Daoy (cell line): ENCODE measurements at regions not wholly inside any gene's neighbourhood (a gene's known extent, or its start where the extent isn't known, plus 50 kb on each side); places are given as distances from the start of the nearest gene placed in this dataset.
"Not testable (repeated sequence)": the region's sequence is repeated elsewhere in the genome, so short reads cannot be mapped to it uniquely, and the experiment has no call there.

Source experiments
- DNase-seq: peaks from one replicate; pipeline ENCODE4 v3.0.0-alpha.2; 2015; ENCODE audit warnings: low read depth

DNA sequence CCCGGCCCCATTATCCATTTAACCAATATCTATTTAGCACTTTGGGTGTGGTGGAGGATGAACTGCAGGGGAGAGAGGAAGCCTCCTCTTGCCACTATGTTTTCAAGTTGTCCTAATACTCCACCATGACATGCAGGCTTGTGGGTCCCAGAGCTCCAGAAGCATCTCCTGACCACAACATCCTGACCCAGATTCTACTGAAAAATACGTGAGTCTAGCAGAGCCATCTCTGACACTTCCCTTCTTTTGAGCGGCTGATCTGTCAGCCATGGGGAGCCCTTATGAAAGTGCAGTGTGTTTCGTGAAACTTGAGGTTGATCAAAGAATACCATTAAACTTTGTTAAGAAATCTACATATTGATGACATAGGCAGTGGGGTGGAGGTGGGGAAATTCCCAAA is 126.6 kb downstream of the UNC93B1 start:
- DNase-seq, result not testable (repeated sequence)

DNA sequence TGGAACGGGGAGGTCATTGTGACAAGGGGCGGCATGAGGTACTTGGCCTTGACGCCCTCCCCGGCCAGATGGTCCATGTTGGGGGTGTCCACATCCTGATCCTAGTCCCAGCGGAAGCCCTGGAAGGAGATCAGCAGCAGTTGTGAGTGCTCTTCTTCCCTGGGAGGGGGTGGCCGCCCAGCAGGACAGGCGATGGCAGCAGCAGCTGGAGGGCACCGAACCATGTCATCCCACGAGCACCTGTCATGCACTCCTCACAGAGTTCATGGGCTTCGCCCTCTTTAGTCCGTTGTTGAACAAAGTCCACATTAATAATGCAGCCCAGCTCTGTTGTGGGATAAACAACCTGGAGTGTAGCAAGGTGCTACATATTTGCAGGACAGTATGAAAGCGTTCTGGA is 130.7 kb downstream of the UNC93B1 start:
- not testable (repeated sequence) for DNase-seq

DNA sequence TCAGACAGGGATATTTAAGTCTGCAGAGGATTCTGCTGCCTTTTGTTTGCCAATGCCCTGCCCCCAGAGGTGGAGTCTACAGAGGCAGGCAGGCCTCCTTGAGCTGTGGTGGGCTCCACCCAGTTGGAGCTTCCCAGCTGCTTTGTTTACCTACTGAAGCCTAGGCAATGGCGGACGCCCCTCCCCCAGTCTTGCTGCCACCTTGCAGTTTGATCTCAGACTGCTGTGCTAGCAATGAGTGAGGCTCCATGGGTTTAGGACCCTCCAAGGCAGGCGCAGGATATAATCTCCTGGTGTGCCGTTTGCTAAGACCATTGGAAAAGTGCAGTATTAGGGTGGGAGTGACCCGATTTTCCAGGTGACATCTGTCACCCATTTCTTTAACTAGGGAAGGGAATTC is 132.7 kb downstream of the UNC93B1 start:
- DNase-seq, result not testable (repeated sequence)

GRCh38 chr11:67862896-67863295 is 141.0 kb downstream of the UNC93B1 start:
- not testable (repeated sequence) for DNase-seq

GRCh38 chr11:67859513-67860161 is 144.3 kb downstream of the UNC93B1 start:
- not testable (repeated sequence) for DNase-seq

GRCh38 chr11:67850747-67851146 is 153.2 kb downstream of the UNC93B1 start:
- not testable (repeated sequence) for DNase-seq

DNA sequence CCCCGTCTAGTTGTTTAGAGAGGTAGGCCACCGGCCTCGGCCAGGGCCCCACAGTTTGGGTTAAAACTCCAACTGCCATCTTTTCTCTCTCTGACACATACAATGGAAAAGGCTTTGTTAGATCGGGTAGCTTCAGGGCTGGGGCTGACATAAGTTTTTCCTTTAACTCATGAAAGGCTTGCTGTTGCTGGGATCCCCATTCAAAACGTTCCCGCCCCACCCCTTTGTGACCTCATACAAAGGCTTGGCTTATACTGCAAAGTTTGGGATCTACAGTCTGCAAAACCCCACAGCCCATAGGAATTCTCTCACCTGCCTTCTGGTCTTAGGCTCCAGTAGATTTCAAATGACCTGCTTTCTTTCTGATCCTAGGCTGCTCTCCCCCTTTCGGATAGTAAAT is 154.1 kb downstream of the UNC93B1 start:
- DNase-seq, result not testable (repeated sequence)

- DNase-seq, result not testable (repeated sequence)
Measured at GRCh38 chr11:67847896-67848875, 155.7 kb downstream of the UNC93B1 start.

DNA sequence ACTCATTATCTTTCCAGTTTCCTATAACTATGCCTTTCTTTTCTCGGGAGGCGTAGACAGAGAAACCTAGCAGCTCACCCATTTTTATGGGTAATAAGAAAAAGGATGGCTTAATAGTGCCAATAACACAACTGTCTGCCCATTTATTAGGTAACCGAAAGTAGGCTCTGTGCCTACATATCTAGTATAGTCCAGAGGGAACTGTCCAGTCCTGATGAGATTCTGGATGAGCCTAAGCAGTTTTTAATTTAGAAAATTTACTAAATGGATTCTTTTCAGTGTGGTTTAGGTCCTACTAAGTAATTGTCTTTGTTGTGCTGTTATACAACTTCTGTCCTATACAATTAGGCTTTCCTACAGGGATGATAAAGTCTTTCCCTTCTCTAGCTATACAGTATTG is 157.6 kb downstream of the UNC93B1 start:
- DNase-seq, result not testable (repeated sequence)

DNA sequence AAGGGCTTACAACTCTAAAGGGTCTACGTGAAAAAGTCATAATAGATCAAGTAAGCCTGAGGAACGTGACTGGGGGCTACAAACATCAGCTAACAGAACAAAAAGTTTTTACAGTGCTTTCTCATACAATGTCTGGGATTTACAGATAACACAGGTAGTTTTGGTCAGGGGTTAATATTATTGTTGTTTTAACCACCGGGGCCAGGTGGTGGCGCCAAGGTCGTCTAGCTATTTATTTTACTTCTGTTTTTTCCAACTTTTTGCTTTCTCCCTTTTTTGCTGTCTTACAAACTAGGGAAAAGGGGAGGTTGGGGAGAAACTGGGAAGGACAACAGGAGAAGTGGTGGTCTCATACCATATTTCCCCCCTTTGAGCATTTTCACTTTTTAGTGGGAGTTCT is 158.6 kb downstream of the UNC93B1 start:
- DNase-seq, result not testable (repeated sequence)

GRCh38 chr11:67840599-67840998 is 163.3 kb downstream of the UNC93B1 start:
- not testable (repeated sequence) for DNase-seq

GRCh38 chr11:67830152-67830551 is 155.7 kb upstream of the ALDH3B2 start:
- not testable (repeated sequence) for DNase-seq

DNA sequence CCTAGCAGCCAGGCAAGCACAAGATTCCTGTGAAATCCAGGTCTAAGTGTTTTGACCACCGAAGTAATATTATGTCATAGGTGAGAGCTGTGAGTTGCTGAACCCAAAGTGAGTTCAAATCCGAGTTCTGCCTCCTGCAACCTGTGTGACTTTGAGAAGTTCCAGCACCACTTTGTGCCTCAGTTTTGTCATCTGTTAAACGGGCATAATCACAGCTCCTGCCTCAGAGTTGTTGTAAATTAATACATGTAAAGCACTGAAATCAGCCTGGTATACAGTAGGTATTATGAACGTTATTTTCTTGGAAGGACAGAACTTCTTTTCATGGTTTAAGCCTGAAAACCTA is 152.5 kb upstream of the ALDH3B2 start:
- not testable (repeated sequence) for DNase-seq

GRCh38 chr11:67826028-67826950 is 151.9 kb upstream of the ALDH3B2 start:
- peak; percentile 35 for DNase-seq

DNA sequence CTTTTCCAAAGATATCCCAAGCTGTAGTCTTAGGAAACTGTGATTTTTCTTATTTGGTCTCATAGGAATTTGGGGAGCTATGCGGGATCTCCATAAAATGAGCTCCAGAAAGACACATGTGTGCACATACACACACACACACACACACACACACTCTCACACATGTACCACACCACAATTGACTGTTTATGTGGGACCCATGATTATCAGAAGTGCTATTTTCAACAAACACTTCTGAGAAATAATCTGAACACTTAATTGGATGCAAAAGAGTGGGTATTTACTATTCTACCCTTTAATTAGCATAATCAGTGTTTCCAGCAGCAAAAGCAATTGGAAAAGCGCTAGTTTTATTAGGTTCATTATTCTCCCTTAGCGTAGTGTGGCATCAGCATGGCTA is 150.4 kb upstream of the ALDH3B2 start:
- DNase-seq, result not testable (repeated sequence)

- no peak for DNase-seq
Measured at GRCh38 chr11:67820081-67820480, 145.7 kb upstream of the ALDH3B2 start.

DNA sequence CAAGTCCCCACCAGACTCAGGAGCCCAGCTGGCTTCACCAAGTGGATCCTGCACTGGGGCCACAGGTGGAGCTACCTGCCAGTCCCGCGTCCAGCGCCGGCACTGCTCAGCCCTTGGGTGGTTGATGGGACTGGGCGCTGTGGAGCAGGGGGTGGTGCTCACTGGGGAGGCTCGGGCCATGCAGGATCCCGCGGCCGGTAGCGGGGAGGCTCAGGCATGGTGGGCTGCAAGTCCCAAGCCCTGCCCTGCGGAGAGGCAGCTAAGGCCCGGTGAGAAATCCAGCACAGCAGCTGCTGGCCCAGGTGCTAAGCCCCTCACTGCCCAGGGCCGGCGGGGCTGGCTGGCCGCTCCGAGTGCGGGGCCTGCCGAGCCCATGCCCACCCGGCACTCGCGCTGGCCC is 143.1 kb upstream of the ALDH3B2 start:
- DNase-seq, result not testable (repeated sequence)

DNA sequence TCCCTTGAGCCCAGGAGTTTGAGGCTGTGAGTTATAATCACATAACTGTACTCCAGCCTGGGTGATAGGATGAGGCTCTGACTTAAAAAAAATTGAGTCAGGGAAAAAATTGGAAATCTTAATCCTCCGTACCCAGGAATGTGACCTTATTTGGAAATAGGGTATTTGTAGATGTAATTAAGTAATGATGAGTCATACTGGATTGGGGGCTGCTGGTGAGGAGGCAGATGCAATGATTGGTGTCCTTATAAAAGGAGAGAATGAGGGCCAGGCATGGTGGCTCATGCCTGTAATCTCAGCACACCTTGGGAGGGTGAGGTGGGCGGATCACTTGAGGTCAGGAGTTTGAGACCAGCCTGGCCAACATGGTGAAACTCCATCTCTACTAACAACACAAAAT is 134.9 kb upstream of the ALDH3B2 start:
- peak; percentile 21 for DNase-seq

DNA sequence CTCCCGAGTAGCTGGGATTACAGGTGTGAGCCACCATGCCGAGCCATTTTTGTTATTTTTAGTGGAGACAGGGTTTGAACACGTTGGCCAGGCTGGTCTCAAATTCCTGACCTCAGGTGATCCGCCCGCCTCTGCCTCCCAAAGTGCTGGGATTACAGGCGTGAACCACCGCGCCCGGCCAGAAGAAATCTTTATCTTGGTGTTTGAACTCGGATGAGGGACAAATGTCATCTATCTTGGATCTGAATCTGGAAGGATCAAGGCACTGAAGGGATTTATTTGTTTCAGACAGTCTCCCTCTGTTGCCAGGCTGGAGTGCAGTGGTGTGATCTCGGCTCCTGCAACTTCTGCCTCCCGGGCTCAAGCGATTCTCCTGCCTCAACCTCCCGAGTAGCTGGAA is 133.5 kb upstream of the ALDH3B2 start:
- not testable (repeated sequence) for DNase-seq

DNA sequence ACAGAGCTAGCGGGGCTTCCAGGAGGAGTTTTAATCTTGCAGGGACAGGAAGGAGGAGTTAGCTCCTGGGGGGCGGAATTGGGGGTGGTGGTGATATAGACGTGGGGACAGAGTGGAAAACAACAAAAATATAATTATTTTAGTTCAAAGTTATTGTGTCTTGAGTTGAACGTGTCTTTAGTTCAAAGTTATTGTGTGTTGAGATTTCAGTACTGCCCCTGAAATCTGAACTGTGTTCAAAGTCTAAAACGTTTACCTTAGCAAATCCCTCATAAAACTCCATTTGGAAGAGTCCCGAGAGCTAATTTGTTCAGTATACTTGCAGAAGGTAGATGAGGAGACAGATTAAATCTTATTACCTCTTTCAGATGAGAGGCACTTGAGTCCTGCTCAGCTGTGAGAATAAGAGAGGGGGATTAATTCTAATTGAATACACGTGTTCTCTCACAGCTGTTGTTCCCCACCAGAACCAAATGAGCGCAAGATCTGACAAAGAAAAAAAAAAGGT is 132.4 kb upstream of the ALDH3B2 start:
- DNase-seq, result not testable (repeated sequence)

- DNase-seq, result not testable (repeated sequence)
Measured at GRCh38 chr11:67806183-67806582, 131.8 kb upstream of the ALDH3B2 start.
